Stomach (tissue), 4 donors: ENCODE measurements at regions not wholly inside any gene's neighbourhood (a gene's known extent, or its start where the extent isn't known, plus 50 kb on each side); places are given as distances from the start of the nearest gene placed in this dataset.

ENCODE experiments used
- EP300 ChIP-seq: sonication (generic); formaldehyde crosslinking; IDR thresholded peaks from one replicate; pipeline ENCODE4 v1.6.1; 2017; ENCODE audit warnings: antibody characterized with exemption
- POLR2AphosphoS5 ChIP-seq, 3 donors: sonication (generic); formaldehyde crosslinking; IDR thresholded peaks; one replicate each; pipeline ENCODE4 v1.6.1; 2016; ENCODE audit warnings: antibody characterized with exemption in 3 of 3
- TF ChIP-seq, protein P1 (sequence below), 7 experiments: fragments of 450-650 bp in 4 of 7; fragments of 200-600 bp in 3 of 7; sonication (generic) in 3 of 7; IDR thresholded peaks; one replicate each; pipeline ENCODE4 v1.5.1; 2016 to 2019; ENCODE audit warnings: antibody characterized with exemption in 7 of 7, control low read depth in 2 of 7, mild to moderate bottlenecking in 1 of 7

DNA sequence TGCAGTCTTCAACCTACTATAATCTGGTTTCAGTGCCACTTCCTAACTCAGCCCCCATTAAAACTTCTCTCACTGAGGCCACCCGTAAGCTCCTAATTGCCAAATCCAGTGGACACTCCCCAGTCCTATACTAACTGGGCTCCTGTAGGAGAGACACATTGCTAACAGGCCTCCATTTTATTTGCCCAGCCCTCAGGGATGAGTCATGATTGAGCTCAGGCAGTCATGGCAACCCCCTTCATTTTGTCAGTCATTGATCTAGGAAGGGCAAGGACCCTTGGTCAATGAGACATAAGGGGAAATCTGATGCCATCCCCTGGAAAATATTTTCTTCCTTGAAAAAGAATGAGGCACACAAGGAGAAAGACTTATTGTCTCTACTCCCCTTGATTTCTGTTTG lies 70.1 kb upstream of the HIF1A start:
- no peak for TF ChIP-seq POLR2AphosphoS5 (IDR thresholded peaks at IDR 0.05)
- TF ChIP-seq, protein P1, sequence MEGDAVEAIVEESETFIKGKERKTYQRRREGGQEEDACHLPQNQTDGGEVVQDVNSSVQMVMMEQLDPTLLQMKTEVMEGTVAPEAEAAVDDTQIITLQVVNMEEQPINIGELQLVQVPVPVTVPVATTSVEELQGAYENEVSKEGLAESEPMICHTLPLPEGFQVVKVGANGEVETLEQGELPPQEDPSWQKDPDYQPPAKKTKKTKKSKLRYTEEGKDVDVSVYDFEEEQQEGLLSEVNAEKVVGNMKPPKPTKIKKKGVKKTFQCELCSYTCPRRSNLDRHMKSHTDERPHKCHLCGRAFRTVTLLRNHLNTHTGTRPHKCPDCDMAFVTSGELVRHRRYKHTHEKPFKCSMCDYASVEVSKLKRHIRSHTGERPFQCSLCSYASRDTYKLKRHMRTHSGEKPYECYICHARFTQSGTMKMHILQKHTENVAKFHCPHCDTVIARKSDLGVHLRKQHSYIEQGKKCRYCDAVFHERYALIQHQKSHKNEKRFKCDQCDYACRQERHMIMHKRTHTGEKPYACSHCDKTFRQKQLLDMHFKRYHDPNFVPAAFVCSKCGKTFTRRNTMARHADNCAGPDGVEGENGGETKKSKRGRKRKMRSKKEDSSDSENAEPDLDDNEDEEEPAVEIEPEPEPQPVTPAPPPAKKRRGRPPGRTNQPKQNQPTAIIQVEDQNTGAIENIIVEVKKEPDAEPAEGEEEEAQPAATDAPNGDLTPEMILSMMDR (IDR thresholded peaks at IDR 0.05): no peak
- no peak for TF ChIP-seq EP300
